Keratinocyte (primary cell): ENCODE measurements at regions not wholly inside any gene's neighbourhood (a gene's known extent, or its start where the extent isn't known, plus 50 kb on each side); places are given as distances from the start of the nearest gene placed in this dataset.

Experiments
- DNase-seq: peaks from one replicate; pipeline ENCODE4 v3.0.0-alpha.2; 2011; ENCODE audit warnings: low read depth, missing footprints, low spot score
- FAIRE-seq: peaks from 2 replicates; lab custom pipeline; 2011; peaks lifted over from hg19 to GRCh38; lab: Jason Lieb, UNC
- H2AFZ ChIP-seq: 2 replicates; pipeline ENCODE4 v1.6.0; 2012; ENCODE audit warnings: low read length, control low read depth, inconsistent platforms; ENCODE audit not compliant: control insufficient read depth
- H3K27ac ChIP-seq: 2 replicates; pipeline ENCODE4 v1.5.1; 2011; ENCODE audit warnings: low read length; ENCODE audit not compliant: control insufficient read depth, insufficient read depth
- H3K27me3 ChIP-seq: 3 replicates; pipeline ENCODE4 v1.6.0; 2011; ENCODE audit warnings: low read length; ENCODE audit not compliant: control insufficient read depth, insufficient read depth; ENCODE audit errors: extremely low read depth
- H3K36me3 ChIP-seq, 2 experiments: 2 replicates in 1 of 2; 3 replicates in 1 of 2; pipeline ENCODE4 v1.5.1; 2011; ENCODE audit warnings: low read length in 2 of 2, mild to moderate bottlenecking in 1 of 2; ENCODE audit not compliant: control insufficient read depth in 2 of 2, insufficient read depth in 2 of 2; ENCODE audit errors: extremely low read depth in 1 of 2
- H3K4me1 ChIP-seq: 3 replicates; pipeline ENCODE4 v1.5.1; 2011; ENCODE audit warnings: low read length; ENCODE audit not compliant: control insufficient read depth, insufficient read depth; ENCODE audit errors: extremely low read depth
- H3K4me2 ChIP-seq: 3 replicates; pipeline ENCODE4 v1.6.0; 2011; ENCODE audit warnings: low read depth, low read length; ENCODE audit not compliant: control insufficient read depth, insufficient read depth; ENCODE audit errors: extremely low read depth
- H3K4me3 ChIP-seq, 3 experiments: fragments of 200-600 bp in 1 of 3; sonication (generic) in 1 of 3; 2 replicates in 2 of 3; 3 replicates in 1 of 3; pipeline ENCODE4 v1.5.1; 2011 to 2016; ENCODE audit warnings: low read length in 3 of 3, mild to moderate bottlenecking in 3 of 3, control low read depth in 2 of 3, inconsistent platforms in 1 of 3, low read depth in 1 of 3, mixed read lengths in 1 of 3, mixed run types in 1 of 3, moderate library complexity in 1 of 3; ENCODE audit not compliant: control insufficient read depth in 2 of 3, insufficient read depth in 2 of 3; ENCODE audit errors: extremely low read depth in 1 of 3
- H3K79me2 ChIP-seq: 2 replicates; pipeline ENCODE4 v1.6.0; 2012; ENCODE audit warnings: low read length; ENCODE audit not compliant: control insufficient read depth, insufficient read depth
- H3K9ac ChIP-seq: 3 replicates; pipeline ENCODE4 v1.6.0; 2011; ENCODE audit warnings: low read length; ENCODE audit not compliant: control insufficient read depth, insufficient read depth; ENCODE audit errors: extremely low read depth
- H3K9me1 ChIP-seq: 3 replicates; pipeline ENCODE4 v1.6.0; 2011; ENCODE audit warnings: low read length; ENCODE audit not compliant: control insufficient read depth, insufficient read depth; ENCODE audit errors: extremely low read depth
- H3K9me3 ChIP-seq: 2 replicates; pipeline ENCODE4 v1.5.1; 2012; ENCODE audit warnings: low read depth, low read length; ENCODE audit not compliant: control insufficient read depth
- H4K20me1 ChIP-seq: 3 replicates; pipeline ENCODE4 v1.6.0; 2011; ENCODE audit warnings: low read length; ENCODE audit not compliant: control insufficient read depth, insufficient read depth; ENCODE audit errors: extremely low read depth
- EZH2 ChIP-seq: IDR thresholded peaks from one replicate; pipeline ENCODE4 v1.6.1; 2012; ENCODE audit warnings: inconsistent platforms, mild to moderate bottlenecking, low read length, moderate library complexity
- dilution Hi-C: fragments of 300-500 bp; cut with MboI; formaldehyde crosslinking; loops from one replicate; pipeline ENCODE4 v1.7.0; 2020; ENCODE audit warnings: low sequenced_read_pairs; ENCODE audit not compliant: extremely low pct_ligation_motif_present
- TF ChIP-seq, protein P1 (sequence below), 3 experiments: IDR thresholded peaks in 1 of 3; conservative IDR thresholded peaks in 1 of 3; optimal IDR thresholded peaks in 1 of 3; 2 replicates in 2 of 3; 3 replicates in 1 of 3; pipeline versions ENCODE3 to v1.5.1; 2011; ENCODE audit warnings: low read length in 3 of 3, mild to moderate bottlenecking in 3 of 3, moderate library complexity in 2 of 3, control low read depth in 1 of 3, inconsistent platforms in 1 of 3; ENCODE audit not compliant: insufficient read depth in 2 of 3; ENCODE audit errors: extremely low read depth in 1 of 3

GRCh38 chr2:194495046-194495445, 1162.0 kb upstream of the SLC39A10 start:
- Histone ChIP-seq H3K4me3 (no peak overlapping the region), H3K27me3 (no peaks in the 10 kb centered on the region), H3K9me1 (no peaks in the 10 kb centered on the region), H4K20me1 (no peaks in the 10 kb centered on the region), H3K27ac (no peak overlapping the region), H3K36me3 (no peaks in the 10 kb centered on the region), H2AFZ (no peak overlapping the region), H3K9ac (no peak overlapping the region), H3K79me2 (no peaks in the 10 kb centered on the region), H3K4me2 (no peak overlapping the region), H3K4me1 (no peaks in the 10 kb centered on the region), H3K9me3 (no peaks in the 10 kb centered on the region)
- FAIRE-seq (no peak), DNase-seq (no peak)
- TF ChIP-seq EZH2, result no peak
- TF ChIP-seq, protein P1, sequence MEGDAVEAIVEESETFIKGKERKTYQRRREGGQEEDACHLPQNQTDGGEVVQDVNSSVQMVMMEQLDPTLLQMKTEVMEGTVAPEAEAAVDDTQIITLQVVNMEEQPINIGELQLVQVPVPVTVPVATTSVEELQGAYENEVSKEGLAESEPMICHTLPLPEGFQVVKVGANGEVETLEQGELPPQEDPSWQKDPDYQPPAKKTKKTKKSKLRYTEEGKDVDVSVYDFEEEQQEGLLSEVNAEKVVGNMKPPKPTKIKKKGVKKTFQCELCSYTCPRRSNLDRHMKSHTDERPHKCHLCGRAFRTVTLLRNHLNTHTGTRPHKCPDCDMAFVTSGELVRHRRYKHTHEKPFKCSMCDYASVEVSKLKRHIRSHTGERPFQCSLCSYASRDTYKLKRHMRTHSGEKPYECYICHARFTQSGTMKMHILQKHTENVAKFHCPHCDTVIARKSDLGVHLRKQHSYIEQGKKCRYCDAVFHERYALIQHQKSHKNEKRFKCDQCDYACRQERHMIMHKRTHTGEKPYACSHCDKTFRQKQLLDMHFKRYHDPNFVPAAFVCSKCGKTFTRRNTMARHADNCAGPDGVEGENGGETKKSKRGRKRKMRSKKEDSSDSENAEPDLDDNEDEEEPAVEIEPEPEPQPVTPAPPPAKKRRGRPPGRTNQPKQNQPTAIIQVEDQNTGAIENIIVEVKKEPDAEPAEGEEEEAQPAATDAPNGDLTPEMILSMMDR (optimal IDR thresholded peaks at IDR 0.05 in 1 of 3, IDR thresholded peaks at IDR 0.05 in 1 of 3, conservative IDR thresholded peaks at IDR 0.05 in 1 of 3; ENCODE audit: extremely low read depth in 1 of 3, insufficient read depth in 2 of 3, low read length in 3 of 3), result no peak
- dilution Hi-C loops, result no loop called here

- no peaks in the 10 kb centered on the region for H3K4me1 ChIP-seq
- no peak overlapping the region for H2AFZ ChIP-seq
- TF ChIP-seq EZH2, result no peak
- TF ChIP-seq, protein P1 (optimal IDR thresholded peaks at IDR 0.05 in 1 of 3, IDR thresholded peaks at IDR 0.05 in 1 of 3, conservative IDR thresholded peaks at IDR 0.05 in 1 of 3; ENCODE audit: extremely low read depth in 1 of 3, insufficient read depth in 2 of 3, low read length in 3 of 3), result no peak
- no peaks in the 10 kb centered on the region for H3K27me3 ChIP-seq
- dilution Hi-C loops, result no loop called here
- H3K9me1 ChIP-seq, result no peaks in the 10 kb centered on the region
- H4K20me1 ChIP-seq, result no peaks in the 10 kb centered on the region
- FAIRE-seq, result no peak
- no peak overlapping the region for H3K4me2 ChIP-seq
- H3K36me3 ChIP-seq, result no peaks in the 10 kb centered on the region
- no peak overlapping the region for H3K9ac ChIP-seq
- no peaks in the 10 kb centered on the region for H3K9me3 ChIP-seq
- no peak overlapping the region for H3K4me3 ChIP-seq
- H3K79me2 ChIP-seq, result no peaks in the 10 kb centered on the region
- no peak overlapping the region for H3K27ac ChIP-seq
- no peak for DNase-seq
Measured at GRCh38 chr2:194494401-194494800, 1162.6 kb upstream of the SLC39A10 start.
